Activated naive CD8-positive, alpha-beta T cell treated with anti-CD3 and anti-CD28 coated beads, Interleukin-2, amount 10 ng/mL, durations not matched to agents 7 days and 5 days (primary cell): ENCODE measurements at regions not wholly inside any gene's neighbourhood (a gene's known extent, or its start where the extent isn't known, plus 50 kb on each side); places are given as distances from the start of the nearest gene placed in this dataset.
"Not testable (repeated sequence)": the region's sequence is repeated elsewhere in the genome, so short reads cannot be mapped to it uniquely, and the experiment has no call there.

Experiments
- ATAC-seq: fragments of 150-1000 bp; cut with Tn5 transposase; one replicate; pipeline ENCODE4 v1.10.0; 2021; ENCODE audit warnings: low read depth, moderate library complexity
- POLR2A ChIA-PET: fragments of 350-600 bp; sonication (Branson Sonifier 250); formaldehyde crosslinking; loops from one replicate; lab custom pipeline; 2021; ENCODE audit warnings: antibody characterized with exemption; lab: Charles Lee
- DNase-seq: peaks from one replicate; pipeline ENCODE4 v3.0.0; 2021
- H3K27ac Mint-ChIP-seq: one replicate; pipeline ENCODE4 v1.8.0; 2022; ENCODE audit warnings: mild to moderate bottlenecking, mixed read lengths
- H3K27me3 Mint-ChIP-seq: one replicate; pipeline ENCODE4 v1.8.0; 2022; ENCODE audit warnings: mild to moderate bottlenecking, moderate library complexity, mixed read lengths
- H3K36me3 Mint-ChIP-seq: one replicate; pipeline ENCODE4 v1.8.0; 2021; ENCODE audit warnings: mild to moderate bottlenecking, mixed read lengths
- H3K4me1 Mint-ChIP-seq: one replicate; pipeline ENCODE4 v1.8.0; 2021; ENCODE audit warnings: mixed read lengths
- H3K4me3 Mint-ChIP-seq: one replicate; pipeline ENCODE4 v1.8.0; 2022; ENCODE audit warnings: mild to moderate bottlenecking, moderate library complexity, mixed read lengths
- H3K9me3 Mint-ChIP-seq: one replicate; pipeline ENCODE4 v1.8.0; 2021; ENCODE audit warnings: mixed read lengths

DNA sequence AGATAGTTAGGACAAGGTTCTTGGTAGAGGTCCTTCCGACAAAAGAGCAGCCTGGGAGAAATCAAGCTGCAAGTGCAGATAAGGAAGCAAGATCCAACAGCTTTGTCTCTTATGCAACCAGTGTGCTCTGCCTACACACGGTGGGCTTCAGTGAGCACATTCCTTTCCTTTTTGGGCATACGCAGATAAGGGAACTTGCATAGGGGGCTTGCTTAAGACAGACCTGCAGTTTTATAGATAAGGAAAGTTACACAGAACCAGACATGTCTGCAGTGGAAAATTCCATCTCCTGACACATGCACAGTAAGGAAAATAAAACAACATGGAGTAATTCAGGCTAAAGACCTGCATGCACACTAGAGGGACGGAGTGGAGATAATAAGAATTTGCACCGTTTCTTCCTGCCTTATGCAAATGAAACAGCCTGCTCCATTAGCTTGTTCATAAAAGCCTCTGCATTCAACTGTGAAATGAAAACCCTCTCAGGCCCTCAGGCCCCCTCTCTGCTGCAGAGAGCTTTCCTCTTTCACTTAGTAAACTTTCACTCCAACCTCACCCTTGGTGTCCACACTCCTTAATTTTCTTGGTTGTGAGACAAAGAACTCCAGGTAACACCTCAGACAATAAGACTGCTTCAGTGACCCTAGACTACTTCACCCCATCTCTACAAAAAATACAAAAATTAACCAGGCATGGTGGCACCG, 97.5 kb upstream of the MYLIP start:
- ATAC-seq, result no peak
- Mint-ChIP-seq H3K36me3 (no peaks in the 10 kb centered on the region), H3K27ac (no peak overlapping the region), H3K27me3 (peaks cover 13% of the 10 kb centered on the region), H3K9me3 (peaks cover 4% of the 10 kb centered on the region), H3K4me1 (peaks cover 4% of the 10 kb centered on the region), H3K4me3 (no peak overlapping the region)
- DNase-seq, result no peak
- POLR2A ChIA-PET, result no interaction called here

DNA sequence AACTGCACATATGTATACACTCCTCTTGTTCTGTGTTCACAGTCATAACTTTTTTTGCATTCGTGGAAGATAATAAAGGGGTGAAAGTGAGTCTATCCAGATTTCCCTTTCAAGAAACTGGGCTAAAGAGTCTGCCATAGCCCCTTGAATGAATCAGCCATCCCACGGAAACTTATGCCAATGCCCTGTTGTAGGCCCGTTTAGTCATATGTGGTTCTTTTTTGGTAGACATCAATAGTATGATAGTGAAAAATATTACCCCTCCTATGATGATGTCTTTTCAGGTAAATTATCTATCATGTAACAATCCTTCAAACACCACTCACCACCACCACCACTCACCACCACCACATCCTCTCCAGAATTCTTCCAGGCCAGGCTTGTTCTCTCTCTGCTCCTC, 99.9 kb upstream of the MYLIP start:
- peaks cover 8% of the 10 kb centered on the region for H3K27me3 Mint-ChIP-seq
- POLR2A ChIA-PET, result no interaction called here
- H3K27ac Mint-ChIP-seq, result no peak overlapping the region
- DNase-seq, result no peak
- H3K36me3 Mint-ChIP-seq, result no peaks in the 10 kb centered on the region
- peaks cover 4% of the 10 kb centered on the region for H3K9me3 Mint-ChIP-seq
- H3K4me1 Mint-ChIP-seq, result peaks cover 4% of the 10 kb centered on the region
- ATAC-seq, result no peak
- H3K4me3 Mint-ChIP-seq, result no peak overlapping the region

DNA sequence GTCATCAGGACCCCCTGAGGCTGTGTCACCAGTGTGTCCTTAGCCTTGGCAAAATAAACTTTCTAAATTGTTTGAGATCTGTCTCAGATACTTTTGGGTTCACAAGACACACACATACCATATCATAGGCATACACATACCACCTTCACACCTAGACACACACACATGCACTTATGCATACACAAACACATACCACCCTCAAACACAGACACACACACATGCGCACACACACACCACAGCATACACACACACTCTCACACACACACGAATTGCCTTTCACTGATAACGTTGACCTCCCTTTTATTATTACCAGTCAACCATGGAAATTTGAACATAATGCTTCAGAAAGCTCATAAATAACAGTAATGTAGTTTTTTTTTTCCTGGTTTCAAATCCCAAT, 108.6 kb upstream of the MYLIP start:
- no peaks in the 10 kb centered on the region for H3K4me1 Mint-ChIP-seq
- no peak overlapping the region for H3K4me3 Mint-ChIP-seq
- no peak for ATAC-seq
- peaks cover 2% of the 10 kb centered on the region for H3K9me3 Mint-ChIP-seq
- H3K27me3 Mint-ChIP-seq, result peaks cover under 1% of the 10 kb centered on the region
- no peaks in the 10 kb centered on the region for H3K36me3 Mint-ChIP-seq
- POLR2A ChIA-PET, result no interaction called here
- H3K27ac Mint-ChIP-seq, result no peak overlapping the region
- no peak for DNase-seq

- Mint-ChIP-seq H3K27me3 (no peaks in the 10 kb centered on the region), H3K36me3 (no peaks in the 10 kb centered on the region), H3K9me3 (peaks cover 2% of the 10 kb centered on the region), H3K4me1 (no peaks in the 10 kb centered on the region), H3K27ac (no peak overlapping the region), H3K4me3 (no peak overlapping the region)
- ATAC-seq (no peak), DNase-seq (no peak)
- POLR2A ChIA-PET, result no interaction called here
Observed at GRCh38 chr6:16019462-16019861, 109.4 kb upstream of the MYLIP start.

- no peaks in the 10 kb centered on the region for H3K36me3 Mint-ChIP-seq
- peaks cover 4% of the 10 kb centered on the region for H3K9me3 Mint-ChIP-seq
Observed at GRCh38 chr6:16018626-16019025, 110.3 kb upstream of the MYLIP start.

GRCh38 chr6:16014325-16014724, 114.6 kb upstream of the MYLIP start:
- H3K4me1 Mint-ChIP-seq, H3K27ac Mint-ChIP-seq: not testable (repeated sequence)

More at GRCh38 chr6:16018626-16019025, 110.3 kb upstream of the MYLIP start:
- H3K4me3 Mint-ChIP-seq, result no peak overlapping the region
- H3K27ac Mint-ChIP-seq, result no peak overlapping the region
- no peaks in the 10 kb centered on the region for H3K4me1 Mint-ChIP-seq
- H3K27me3 Mint-ChIP-seq, result no peaks in the 10 kb centered on the region
- no peak for ATAC-seq
- POLR2A ChIA-PET, result no interaction called here
- DNase-seq, result no peak

GRCh38 chr6:16007146-16007545, 121.7 kb upstream of the MYLIP start:
- Mint-ChIP-seq H3K4me3 (no peak overlapping the region), H3K36me3 (no peaks in the 10 kb centered on the region), H3K9me3 (peaks cover 2% of the 10 kb centered on the region), H3K27me3 (peaks cover 9% of the 10 kb centered on the region), H3K4me1 (no peaks in the 10 kb centered on the region), H3K27ac (no peak overlapping the region)
- DNase-seq (no peak), ATAC-seq (no peak)
- POLR2A ChIA-PET, result no interaction called here

More at GRCh38 chr6:16014325-16014724, 114.6 kb upstream of the MYLIP start:
- ATAC-seq, H3K4me3 Mint-ChIP-seq, DNase-seq, H3K27me3 Mint-ChIP-seq, H3K9me3 Mint-ChIP-seq, POLR2A ChIA-PET, H3K36me3 Mint-ChIP-seq: not testable (repeated sequence)

GRCh38 chr6:16006681-16007080, 122.2 kb upstream of the MYLIP start:
- no peak for DNase-seq
- Mint-ChIP-seq H3K4me3 (no peak overlapping the region), H3K4me1 (no peaks in the 10 kb centered on the region), H3K27me3 (peaks cover 9% of the 10 kb centered on the region), H3K27ac (no peak overlapping the region), H3K9me3 (peaks cover 2% of the 10 kb centered on the region), H3K36me3 (no peaks in the 10 kb centered on the region)
- ATAC-seq, result no peak
- POLR2A ChIA-PET, result no interaction called here

DNA sequence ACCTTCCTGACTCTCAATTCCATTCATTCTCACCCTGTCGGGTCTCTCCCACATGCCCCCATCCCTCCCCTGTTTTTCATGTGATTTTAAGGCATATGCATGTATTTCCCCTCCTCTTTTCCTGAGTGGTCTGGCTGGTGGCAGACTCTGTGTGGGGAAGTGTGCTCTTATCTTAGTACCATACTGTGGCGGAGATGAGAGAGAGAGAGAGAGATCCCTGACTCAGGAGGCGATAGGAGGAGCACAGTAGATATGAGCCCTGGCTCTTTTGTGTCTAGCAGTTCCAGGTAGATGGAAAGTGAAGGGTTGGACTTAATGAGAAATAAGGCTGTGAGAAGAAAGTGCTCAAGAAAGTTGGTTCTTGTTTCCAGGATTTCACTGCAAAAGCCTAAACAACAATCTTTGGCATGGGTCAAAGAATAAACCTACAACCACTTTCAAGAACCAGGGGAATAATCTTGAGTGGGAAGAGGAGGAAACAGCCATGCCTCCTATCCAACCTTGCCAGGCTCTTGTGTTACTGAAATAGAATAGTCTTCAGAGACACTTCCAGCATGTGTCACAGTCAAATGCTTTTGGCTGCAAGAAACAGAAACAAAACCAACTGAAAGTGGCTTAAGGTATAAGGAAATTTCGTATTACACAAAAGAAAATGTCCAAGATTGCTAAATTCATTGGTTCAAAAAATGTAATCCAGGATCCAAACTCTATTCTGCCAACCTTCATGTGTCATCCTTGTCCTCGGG, 123.8 kb upstream of the MYLIP start:
- Mint-ChIP-seq H3K9me3 (peaks cover 2% of the 10 kb centered on the region), H3K27me3 (peaks cover 9% of the 10 kb centered on the region), H3K36me3 (no peaks in the 10 kb centered on the region), H3K27ac (no peak overlapping the region), H3K4me3 (no peak overlapping the region), H3K4me1 (no peaks in the 10 kb centered on the region)
- no peak for DNase-seq
- ATAC-seq, result no peak
- POLR2A ChIA-PET, result no interaction called here

GRCh38 chr6:16003197-16003491, 125.7 kb upstream of the MYLIP start:
- Mint-ChIP-seq H3K27ac (no peak overlapping the region), H3K4me1 (no peaks in the 10 kb centered on the region), H3K27me3 (peaks cover 11% of the 10 kb centered on the region), H3K9me3 (no peaks in the 10 kb centered on the region), H3K4me3 (no peak overlapping the region), H3K36me3 (no peaks in the 10 kb centered on the region)
- POLR2A ChIA-PET, result no interaction called here
- ATAC-seq, result no peak
- DNase-seq, result no peak

DNA sequence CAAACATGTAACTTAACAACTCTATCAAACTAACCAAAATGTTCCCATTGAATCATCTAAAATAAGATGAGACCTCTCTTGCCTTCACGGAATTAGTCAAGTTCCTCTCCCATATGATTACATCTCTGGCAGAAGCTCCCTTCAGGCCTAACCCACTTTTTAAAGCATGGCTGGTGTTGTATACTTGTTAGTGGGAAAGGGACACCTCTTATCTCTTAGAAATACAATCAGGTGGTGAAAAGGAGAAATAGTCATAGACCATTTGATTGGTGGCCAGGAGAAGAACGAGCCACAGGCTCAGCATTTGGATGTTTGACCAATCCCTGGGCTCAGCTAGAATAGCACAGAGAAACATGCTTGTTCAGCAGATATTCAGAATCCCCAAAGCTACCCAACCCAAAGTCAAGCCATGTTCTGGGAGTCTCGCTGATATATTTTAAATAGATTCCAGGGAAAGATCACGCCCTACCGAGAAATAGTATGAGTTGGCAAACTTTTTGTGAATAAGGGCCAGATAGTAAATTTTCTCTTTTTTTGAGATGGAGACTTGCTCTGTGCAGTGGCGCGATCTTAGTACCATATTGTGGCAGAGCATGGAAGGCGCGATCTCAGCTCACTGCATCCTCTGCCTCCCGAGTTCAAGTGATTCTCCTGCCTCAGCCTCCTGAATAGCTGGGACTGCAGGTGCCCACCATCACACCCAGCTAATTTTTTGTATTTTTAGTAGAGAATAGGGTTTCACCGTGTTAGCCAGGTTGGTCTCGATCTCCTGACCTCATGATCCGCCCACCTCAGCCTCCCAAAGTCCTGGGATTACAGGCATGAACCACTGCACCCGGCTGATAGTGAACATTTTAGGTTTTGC, 126.3 kb upstream of the MYLIP start:
- no peaks in the 10 kb centered on the region for H3K4me1 Mint-ChIP-seq
- H3K27ac Mint-ChIP-seq, result no peak overlapping the region
- no peaks in the 10 kb centered on the region for H3K9me3 Mint-ChIP-seq
- ATAC-seq, result no peak
- H3K36me3 Mint-ChIP-seq, result no peaks in the 10 kb centered on the region
- DNase-seq, result no peak
- H3K4me3 Mint-ChIP-seq, result no peak overlapping the region
- POLR2A ChIA-PET, result no interaction called here
- peaks cover 11% of the 10 kb centered on the region for H3K27me3 Mint-ChIP-seq

DNA sequence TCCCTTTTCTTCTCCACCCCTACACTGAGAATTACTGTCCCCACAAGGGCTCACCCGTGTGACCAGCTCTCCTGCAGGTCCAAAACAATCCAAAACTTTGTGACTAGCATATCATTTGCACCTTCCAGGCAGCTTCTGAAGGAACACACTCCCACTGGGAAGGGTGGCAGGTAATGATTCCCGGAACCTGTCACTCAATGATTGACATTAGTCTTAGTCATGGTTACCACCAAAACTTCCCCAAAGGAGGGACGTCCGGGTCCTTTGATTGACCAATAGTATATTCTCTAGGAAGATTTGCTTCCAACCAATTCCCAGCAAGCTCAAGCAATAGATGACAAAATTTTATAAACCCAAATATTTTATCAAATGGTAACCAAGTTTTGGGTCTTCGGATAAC, 127.7 kb upstream of the MYLIP start:
- H3K4me3 Mint-ChIP-seq, result no peak overlapping the region
- no peak overlapping the region for H3K27ac Mint-ChIP-seq
- no peak for ATAC-seq
- POLR2A ChIA-PET, result no interaction called here
- peaks cover 8% of the 10 kb centered on the region for H3K27me3 Mint-ChIP-seq
- no peaks in the 10 kb centered on the region for H3K36me3 Mint-ChIP-seq
- H3K4me1 Mint-ChIP-seq, result no peaks in the 10 kb centered on the region
- no peak for DNase-seq
- no peaks in the 10 kb centered on the region for H3K9me3 Mint-ChIP-seq

- Mint-ChIP-seq H3K27me3 (peaks cover 2% of the 10 kb centered on the region), H3K4me1 (peaks cover 4% of the 10 kb centered on the region), H3K4me3 (no peak overlapping the region), H3K9me3 (no peaks in the 10 kb centered on the region), H3K36me3 (no peaks in the 10 kb centered on the region), H3K27ac (no peak overlapping the region)
- no peak for ATAC-seq
- DNase-seq, result no peak
- POLR2A ChIA-PET, result no interaction called here
Observed at GRCh38 chr6:15999201-15999600, 129.7 kb upstream of the MYLIP start.
